ENCODE measurements at regions not wholly inside any gene's neighbourhood (a gene's known extent, or its start where the extent isn't known, plus 50 kb on each side); places are given as distances from the start of the nearest gene placed in this dataset.

GRCh38 chr10:130910848-130911247 is 400.7 kb downstream of the TCERG1L start:
- no peak overlapping the region for H3K27ac ChIP-seq (ENCODE audit: control insufficient read depth, insufficient read depth, low read length)
- no peak for FAIRE-seq
- dilution Hi-C loops (cut with MboI; ENCODE audit: extremely low pct_ligation_motif_present, low sequenced_read_pairs) = no loop called here

GRCh38 chr10:130913844-130914243 is 397.7 kb downstream of the TCERG1L start:
- Histone ChIP-seq H4K20me1 (ENCODE audit: control insufficient read depth, extremely low read depth, insufficient read depth, low read length) (no peaks in the 10 kb centered on the region), H3K4me2 (ENCODE audit: control insufficient read depth, extremely low read depth, insufficient read depth, low read depth, low read length) (no peak overlapping the region), H3K79me2 (ENCODE audit: control insufficient read depth, insufficient read depth, low read length) (no peaks in the 10 kb centered on the region), H2AFZ (ENCODE audit: control insufficient read depth, low read length) (no peak overlapping the region), H3K9me3 (ENCODE audit: control insufficient read depth, low read depth, low read length) (no peaks in the 10 kb centered on the region), H3K9me1 (ENCODE audit: control insufficient read depth, extremely low read depth, insufficient read depth, low read length) (no peaks in the 10 kb centered on the region), H3K4me3 (ENCODE audit: control insufficient read depth in 2 of 3, extremely low read depth in 1 of 3, insufficient read depth in 2 of 3, low read depth in 1 of 3, low read length in 3 of 3) (no peak overlapping the region), H3K36me3 (ENCODE audit: control insufficient read depth in 2 of 2, extremely low read depth in 1 of 2, insufficient read depth in 2 of 2, low read length in 2 of 2) (no peaks in the 10 kb centered on the region), H3K27ac (ENCODE audit: control insufficient read depth, insufficient read depth, low read length) (no peak overlapping the region), H3K9ac (ENCODE audit: control insufficient read depth, extremely low read depth, insufficient read depth, low read length) (no peak overlapping the region), H3K27me3 (ENCODE audit: control insufficient read depth, extremely low read depth, insufficient read depth, low read length) (no peaks in the 10 kb centered on the region), H3K4me1 (ENCODE audit: control insufficient read depth, extremely low read depth, insufficient read depth, low read length) (no peaks in the 10 kb centered on the region)
- no peak for TF ChIP-seq EZH2 (IDR thresholded peaks at IDR 0.05; ENCODE audit: low read length)
- TF ChIP-seq CTCF (optimal IDR thresholded peaks at IDR 0.05 in 1 of 3, IDR thresholded peaks at IDR 0.05 in 1 of 3, conservative IDR thresholded peaks at IDR 0.05 in 1 of 3; ENCODE audit: extremely low read depth in 1 of 3, insufficient read depth in 2 of 3, low read length in 3 of 3) = no peak
- DNase-seq (ENCODE audit: low read depth, low spot score) (no peak), FAIRE-seq (no peak)
- dilution Hi-C loops (cut with MboI; ENCODE audit: extremely low pct_ligation_motif_present, low sequenced_read_pairs) = no loop called here

More at GRCh38 chr10:130910848-130911247, 400.7 kb downstream of the TCERG1L start:
- no peaks in the 10 kb centered on the region for H3K79me2 ChIP-seq (ENCODE audit: control insufficient read depth, insufficient read depth, low read length)
- no peaks in the 10 kb centered on the region for H3K4me1 ChIP-seq (ENCODE audit: control insufficient read depth, extremely low read depth, insufficient read depth, low read length)
- no peaks in the 10 kb centered on the region for H3K9me1 ChIP-seq (ENCODE audit: control insufficient read depth, extremely low read depth, insufficient read depth, low read length)
- H4K20me1 ChIP-seq (ENCODE audit: control insufficient read depth, extremely low read depth, insufficient read depth, low read length) = no peaks in the 10 kb centered on the region
- H3K4me3 ChIP-seq (ENCODE audit: control insufficient read depth in 2 of 3, extremely low read depth in 1 of 3, insufficient read depth in 2 of 3, low read depth in 1 of 3, low read length in 3 of 3) = no peak overlapping the region
- no peak for DNase-seq (ENCODE audit: low read depth, low spot score)
- no peak overlapping the region for H2AFZ ChIP-seq (ENCODE audit: control insufficient read depth, low read length)
- H3K9me3 ChIP-seq (ENCODE audit: control insufficient read depth, low read depth, low read length) = peaks cover 6% of the 10 kb centered on the region
- H3K36me3 ChIP-seq (ENCODE audit: control insufficient read depth in 2 of 2, extremely low read depth in 1 of 2, insufficient read depth in 2 of 2, low read length in 2 of 2) = no peaks in the 10 kb centered on the region
- no peaks in the 10 kb centered on the region for H3K27me3 ChIP-seq (ENCODE audit: control insufficient read depth, extremely low read depth, insufficient read depth, low read length)
- H3K9ac ChIP-seq (ENCODE audit: control insufficient read depth, extremely low read depth, insufficient read depth, low read length) = no peak overlapping the region
- no peak for TF ChIP-seq EZH2 (IDR thresholded peaks at IDR 0.05; ENCODE audit: low read length)
- TF ChIP-seq CTCF (optimal IDR thresholded peaks at IDR 0.05 in 1 of 3, IDR thresholded peaks at IDR 0.05 in 1 of 3, conservative IDR thresholded peaks at IDR 0.05 in 1 of 3; ENCODE audit: extremely low read depth in 1 of 3, insufficient read depth in 2 of 3, low read length in 3 of 3) = no peak
- H3K4me2 ChIP-seq (ENCODE audit: control insufficient read depth, extremely low read depth, insufficient read depth, low read depth, low read length) = no peak overlapping the region
